Renal cortex interstitium (tissue), 11 donors: ENCODE measurements at regions not wholly inside any gene's neighbourhood (a gene's known extent, or its start where the extent isn't known, plus 50 kb on each side); places are given as distances from the start of the nearest gene placed in this dataset.

Experiments used
- DNase-seq, 11 donors: peaks; one replicate each; pipeline ENCODE4 v3.0.0-alpha.2; 2013; ENCODE audit warnings: low read depth in 9 of 11, low spot score in 4 of 11; ENCODE audit errors: extremely low read depth in 1 of 11

DNA sequence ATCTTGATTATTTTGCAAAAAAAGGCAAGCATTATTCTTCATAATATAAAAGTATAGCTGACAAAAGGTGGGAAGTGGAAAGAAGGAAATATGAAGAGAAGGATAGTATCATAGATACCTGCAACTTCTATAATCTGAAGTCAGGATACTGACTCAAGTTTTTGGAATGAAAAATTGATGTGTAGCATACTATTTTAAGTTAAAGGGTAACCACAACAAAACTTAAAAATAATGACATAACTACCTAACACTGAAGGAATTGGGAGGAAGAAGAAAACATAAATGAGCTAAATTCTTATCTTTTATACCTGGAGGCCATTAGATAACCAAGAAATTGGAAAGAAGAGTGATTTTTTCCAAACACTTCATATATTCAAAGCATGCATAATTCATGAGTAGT is 51.8 kb upstream of the TLE1 start:
- no peak for DNase-seq

DNA sequence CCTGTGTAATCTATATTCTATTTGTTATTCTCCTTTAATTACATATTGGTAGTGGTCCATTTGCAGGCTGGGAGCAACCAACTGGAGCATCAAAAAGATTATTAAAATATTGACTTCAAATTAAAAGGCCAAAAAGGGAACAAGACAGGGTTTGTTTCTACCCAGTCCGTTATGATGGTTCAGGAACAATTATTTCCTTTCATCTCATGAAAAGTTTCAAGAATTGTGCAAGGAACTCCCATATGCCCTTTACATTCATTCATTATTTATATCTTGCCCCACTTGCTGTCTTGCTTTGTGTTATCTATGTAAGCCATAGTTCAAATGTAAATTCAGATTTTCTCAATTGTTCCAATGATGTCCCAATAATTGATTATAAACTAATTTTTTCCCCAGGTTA is 58.7 kb upstream of the TLE1 start:
- no peak for DNase-seq

DNA sequence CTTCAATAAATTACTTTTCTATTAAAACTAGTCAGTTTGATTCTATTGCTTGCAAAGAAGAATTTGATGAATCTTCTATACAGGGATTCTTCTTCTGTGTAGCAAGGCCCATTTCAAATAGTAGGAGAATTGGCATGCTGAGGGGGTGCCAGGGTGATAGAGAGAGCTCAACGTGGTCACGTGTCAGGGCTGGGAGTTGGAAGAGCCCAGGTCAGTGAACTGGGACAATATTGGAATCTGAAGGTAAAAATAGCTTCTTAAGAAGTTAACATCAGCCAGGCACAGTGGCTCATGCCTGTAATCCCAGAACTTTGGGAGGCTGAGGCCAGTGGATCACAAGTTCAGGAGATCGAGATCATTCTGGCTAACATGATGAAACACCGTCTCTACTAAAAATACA is 64.1 kb upstream of the TLE1 start:
- DNase-seq = no peak

DNA sequence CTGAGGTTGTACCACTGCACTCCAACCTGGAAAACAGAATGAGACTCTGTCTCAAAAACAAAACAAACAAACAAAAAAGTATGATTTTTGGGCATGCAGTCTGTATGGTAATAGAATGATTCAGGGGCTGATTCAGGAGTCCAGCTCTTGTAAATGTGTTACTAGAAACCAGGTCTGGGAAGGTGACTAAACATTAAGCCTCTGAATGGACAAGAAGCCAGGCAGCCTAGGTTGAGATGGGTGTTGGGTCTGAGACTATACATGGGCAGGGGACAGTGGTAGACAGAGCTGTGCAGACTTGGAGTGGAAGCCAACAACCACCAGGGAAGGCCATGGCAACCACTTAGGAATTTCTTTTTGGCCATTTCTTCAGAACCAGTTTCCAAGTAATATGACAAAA is 64.9 kb upstream of the TLE1 start:
- DNase-seq = no peak

DNA sequence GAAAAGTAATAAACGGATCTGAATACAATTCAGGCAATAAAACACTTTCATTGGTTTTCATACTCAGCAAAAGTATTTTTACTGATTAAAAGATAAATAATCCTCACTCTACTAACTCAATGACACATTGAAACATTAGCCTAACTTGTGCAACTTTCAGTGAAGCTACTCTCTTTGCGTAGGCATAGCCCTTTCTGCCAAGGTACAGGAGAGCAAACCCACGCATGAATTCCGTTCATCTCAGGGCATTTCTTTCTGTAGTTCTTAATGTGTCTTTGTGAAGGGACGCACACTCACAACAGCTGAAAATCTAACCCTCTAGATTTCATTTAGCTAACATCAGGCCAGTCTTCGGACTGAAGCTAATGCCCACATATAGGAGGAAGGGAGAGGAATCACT is 66.4 kb upstream of the TLE1 start:
- no peak for DNase-seq

DNA sequence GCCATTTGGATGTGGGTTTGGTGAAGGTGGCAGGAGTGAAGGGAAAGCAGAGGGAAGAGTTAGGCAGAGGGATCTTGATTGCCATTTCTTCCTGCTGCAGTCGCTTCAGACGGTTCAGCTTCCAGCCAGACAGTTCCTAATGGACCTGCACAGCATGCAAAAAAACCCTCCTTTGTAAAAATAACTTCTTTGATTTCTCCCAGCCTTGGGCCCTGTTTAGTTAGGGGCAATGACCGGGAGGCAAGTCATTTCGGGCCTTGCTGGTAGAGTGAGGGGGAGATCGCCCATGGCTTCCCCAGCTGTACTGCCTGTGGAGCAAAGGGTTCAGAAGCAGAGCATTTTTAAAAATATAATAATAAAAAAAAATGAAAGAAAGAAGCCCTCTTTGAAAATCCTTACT is 67.2 kb upstream of the TLE1 start:
- DNase-seq = no peak

DNA sequence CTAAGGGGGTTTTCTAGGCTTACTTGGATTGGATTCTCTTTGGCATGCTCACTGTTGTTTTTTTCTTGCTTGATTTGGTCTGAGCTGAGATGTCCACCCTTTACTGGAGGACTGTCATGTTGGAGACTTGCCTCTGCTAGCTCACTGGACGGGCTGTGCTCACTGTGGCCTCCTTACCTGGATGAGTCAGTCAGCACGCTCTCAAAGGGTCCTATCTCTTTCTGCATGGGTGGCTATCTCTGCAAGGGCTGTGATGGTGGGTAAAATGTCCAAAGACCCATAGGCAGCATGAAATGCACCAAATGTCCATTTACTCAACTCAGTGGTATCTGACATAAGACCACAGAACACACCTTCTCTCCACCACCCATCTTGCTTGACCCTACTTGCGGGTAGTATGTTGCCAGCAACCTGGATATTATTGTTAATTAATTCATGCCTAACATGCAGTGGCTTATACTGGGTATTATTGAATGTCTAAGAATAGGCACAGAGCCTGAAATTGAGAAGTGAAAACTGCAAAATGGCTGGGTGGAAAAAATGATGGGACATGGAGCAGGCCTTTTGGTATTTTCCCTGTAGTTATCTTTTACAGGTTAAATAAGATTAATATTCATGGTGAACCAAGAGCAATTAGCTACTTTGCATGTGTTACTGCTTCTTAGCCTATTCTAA is 68.9 kb upstream of the TLE1 start:
- no peak for DNase-seq

DNA sequence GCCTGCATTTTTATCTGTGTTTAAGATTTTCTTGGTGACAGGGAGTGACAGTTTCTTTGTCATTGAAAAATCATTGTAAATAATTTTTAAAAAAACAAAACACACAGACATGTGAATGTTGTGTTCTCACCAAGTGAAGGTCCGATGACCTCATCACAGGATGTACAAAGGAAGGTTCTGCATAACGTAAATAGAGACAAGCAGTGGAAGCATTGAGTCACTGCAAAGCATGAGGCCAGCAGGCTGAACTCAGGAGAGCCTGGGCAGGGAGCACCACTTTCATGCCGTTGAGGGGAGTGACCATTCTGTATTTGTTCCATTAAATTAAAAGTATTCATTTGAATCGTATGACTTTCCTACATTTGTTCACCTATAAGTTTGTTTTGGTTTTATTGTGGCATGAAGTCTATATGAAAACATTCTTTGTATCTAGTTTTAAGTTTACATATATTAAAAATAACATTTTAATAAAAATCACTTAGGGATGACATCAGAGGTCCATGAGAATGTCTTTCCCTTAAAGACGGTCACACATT is 70.4 kb upstream of the TLE1 start:
- no peak for DNase-seq

DNA sequence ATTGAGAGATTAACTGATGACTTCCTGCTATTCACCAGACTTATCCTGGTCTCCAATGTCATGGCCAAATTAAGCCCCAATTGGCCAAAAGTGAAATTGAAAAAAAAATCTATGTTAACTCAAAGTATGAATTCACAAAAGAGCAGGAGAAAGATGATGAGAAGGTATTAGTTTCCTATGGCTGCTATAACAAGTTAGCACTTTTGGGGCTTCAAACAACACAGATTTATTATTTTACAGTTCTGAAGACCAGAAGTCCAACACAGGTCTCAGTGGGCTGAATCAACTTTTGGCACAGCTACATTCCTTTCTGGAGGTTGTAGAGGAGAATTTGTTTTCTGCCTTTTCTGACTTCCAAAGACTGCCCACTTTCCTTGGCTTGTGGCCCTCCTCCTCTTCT is 78.6 kb upstream of the TLE1 start:
- no peak for DNase-seq

DNA sequence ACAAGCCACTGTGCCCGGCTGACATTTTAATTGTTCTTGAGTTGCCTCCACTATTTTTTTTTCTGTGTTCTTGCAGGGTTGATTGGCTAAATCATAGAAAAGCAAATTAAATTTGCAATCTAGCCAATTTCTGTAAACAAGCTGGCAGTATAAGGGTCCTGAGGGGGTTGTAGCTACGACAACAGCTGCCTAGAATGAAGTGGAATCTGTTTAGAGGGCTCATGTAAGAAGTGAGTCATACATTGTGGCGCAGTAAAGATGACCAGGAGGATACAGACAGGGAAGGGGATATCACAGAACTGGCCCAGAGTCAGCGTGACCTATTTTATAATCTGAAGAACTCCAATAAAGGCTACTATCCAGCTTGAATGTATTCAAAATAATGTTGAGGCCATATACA is 82.2 kb upstream of the TLE1 start:
- no peak for DNase-seq

DNA sequence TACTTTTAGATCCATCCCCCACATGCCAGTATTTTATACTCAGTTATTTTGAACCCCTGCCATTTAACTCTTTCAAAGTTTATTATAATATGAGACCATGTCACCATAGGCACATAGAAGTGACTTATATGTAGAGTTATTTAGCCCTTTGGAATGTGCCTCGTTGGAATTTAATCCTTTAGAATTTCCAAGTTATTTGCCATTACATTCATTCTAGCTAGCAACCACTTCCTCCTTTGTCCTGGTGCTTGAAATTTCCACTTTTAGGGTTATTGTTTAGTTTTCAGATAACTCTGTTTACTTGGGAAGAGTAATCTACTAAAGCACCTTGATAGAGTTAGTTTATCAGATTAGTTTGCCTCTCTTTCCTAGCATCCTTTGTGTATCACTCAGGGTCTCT is 82.8 kb upstream of the TLE1 start:
- no peak for DNase-seq

DNA sequence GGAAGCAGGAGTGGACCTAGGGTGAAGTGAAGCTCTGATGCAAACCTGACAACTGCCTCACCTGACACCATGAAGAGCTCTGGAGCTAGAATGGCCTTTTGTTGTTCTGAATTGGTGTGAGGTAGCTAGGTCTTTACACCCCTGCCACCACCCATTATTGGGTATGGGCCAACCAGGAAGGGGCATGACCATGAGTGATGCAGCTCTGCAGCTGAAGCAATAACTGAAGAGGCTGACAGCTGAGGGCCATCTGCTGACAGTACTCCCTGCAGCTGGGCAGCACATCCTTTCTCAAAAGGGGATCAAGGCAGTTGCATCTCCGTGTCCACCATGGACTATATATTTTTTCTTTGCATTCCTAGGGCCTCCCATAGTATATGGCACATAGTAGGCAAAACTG is 87.0 kb upstream of the TLE1 start:
- DNase-seq = peak in 1 of 11 donors; percentile 6

DNA sequence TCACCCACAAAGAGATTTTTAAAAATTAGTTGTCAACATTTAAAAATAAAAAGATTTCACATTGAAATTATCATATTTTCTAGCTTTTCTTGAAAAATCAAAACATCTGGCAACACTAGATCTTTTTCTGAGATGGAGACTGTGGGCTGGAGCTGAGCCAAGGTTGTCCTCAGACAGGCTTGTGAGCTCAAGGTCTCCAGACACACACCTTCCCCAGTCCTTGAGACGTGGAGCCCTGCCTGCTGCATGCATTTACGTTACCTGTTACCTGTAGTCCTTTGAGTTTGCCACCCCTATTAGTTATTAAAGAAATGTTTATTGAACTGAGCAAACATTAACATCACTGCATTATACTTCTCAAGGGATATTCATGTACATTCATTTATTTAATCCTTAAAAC is 87.5 kb upstream of the TLE1 start:
- no peak for DNase-seq

DNA sequence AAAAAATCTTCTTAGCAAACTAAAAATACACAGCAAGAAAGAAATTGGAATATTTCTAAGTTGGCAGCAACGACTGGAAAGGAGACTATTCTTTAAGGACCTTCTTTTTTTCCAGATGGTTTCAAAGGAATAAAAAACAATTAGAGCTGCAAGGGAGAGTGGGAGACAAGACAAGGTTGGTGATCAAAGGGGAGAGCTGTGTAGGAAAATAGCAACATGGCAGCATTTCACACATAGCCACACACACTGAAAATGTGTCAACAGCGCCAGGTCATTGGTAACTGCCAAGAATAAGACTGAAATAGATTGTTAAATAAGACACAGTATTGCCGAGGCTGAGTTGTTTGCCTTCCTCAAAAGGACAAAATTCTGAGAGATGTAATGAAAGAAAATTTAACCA is 88.1 kb upstream of the TLE1 start:
- DNase-seq = peak in 4 of 11 donors; percentile 8 to 30 (median 16)

DNA sequence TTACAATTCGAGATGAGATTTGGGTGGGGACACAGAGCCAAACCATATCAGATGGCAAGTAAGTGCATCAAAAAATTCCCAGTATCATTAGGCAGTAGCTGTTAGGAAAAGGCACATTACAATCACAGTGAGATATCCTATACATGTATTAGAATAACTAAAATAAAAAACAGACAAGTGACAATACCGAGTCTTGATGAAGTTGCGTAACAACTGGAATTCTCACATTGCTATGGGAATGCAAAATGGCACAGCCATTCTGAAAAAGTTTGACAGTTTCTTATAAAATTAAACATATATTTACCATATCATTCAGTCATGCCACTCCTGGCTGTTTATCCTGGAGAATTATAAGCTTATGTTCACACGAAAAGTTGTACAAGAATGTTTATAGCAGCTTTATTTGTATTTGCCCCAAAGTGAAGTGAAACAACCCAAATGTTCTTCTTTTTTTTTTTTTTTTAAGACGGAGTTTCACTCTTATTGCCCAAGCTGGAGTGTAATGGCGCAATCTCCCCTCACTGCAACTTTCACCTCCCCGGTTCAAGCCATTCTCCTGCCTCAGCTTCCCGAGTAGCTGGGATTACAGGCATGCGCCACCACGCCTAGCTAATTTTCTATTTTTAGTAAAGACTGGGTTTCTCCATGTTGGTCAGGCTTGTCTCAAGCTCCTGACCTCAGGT is 93.1 kb upstream of the TLE1 start:
- no peak for DNase-seq

DNA sequence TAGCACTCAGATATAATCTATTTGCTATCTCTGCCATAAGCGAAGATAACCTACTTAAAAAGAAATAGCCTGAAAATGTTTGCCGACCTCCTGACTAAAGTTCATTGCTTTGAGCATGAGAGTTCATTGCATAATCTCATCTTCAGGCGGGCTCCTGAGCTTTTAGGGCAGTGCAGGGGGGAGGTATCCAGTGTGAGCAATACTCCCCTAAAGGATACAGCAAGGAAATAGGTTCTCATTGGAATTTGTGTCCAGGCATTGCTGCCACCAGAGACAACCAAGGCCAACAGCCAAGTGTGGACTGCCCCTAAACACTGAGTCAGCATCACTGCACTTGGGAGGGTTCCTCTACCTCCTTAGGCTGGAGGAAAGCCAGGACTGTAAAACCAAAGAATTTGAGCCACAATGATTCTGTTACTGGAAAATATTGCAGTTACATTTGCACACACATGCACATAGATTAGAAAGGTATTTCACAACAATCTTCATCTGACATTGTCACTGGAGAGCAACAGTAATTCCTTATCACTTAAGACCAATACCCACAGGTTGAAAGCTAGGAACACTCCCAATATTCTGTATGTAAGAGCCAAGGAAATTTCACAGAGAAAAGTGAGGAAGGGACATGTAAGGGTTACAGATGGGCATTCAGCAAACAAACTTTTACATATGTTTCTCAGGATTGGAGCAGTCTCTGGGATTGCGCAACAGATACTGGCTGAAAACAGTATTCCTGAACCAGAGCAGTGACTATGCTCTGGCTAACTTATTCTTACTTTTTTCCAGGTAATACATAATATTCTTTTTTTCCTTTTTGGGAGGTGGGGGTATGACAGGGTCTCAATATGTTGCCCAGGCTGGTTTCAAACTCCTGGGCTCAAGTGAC is 98.6 kb upstream of the TLE1 start:
- no peak for DNase-seq

DNA sequence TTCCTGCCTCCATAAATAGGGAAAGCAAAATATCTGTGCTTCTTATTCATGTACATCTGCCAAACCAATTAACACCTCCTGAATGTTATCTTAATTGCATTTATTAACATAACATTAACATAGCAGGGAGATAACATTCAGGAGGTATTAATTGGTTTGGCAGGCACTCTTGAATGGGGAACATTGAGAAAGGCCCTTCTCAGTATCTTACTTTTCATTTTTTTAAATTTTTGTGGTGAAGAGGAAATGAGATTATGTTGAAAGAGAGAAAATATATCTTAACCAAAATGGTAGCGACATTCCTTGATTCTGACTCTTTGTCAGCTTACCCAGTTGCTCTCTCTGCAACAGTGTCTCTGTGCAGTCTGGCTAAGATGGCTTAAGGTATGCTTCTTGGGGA is 100.4 kb upstream of the TLE1 start:
- no peak for DNase-seq

DNA sequence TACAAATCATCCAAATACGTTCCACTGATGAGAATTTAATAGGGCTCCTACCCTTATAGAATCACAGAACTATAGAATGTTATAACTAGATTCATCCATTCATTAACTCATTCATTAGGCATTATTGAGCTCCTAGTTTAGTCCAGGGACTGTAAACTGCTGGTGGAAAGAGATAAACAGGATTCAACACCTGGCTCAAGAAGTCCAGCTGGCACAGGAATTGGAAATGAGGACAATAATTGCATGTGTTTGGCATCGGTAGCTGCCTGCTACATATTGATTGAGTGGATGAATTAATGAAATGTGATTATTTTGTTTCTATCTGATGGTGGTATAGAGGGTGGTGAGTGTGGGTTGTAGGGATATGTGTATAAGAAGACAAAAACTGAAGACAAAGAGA is 100.8 kb upstream of the TLE1 start:
- DNase-seq = no peak

DNA sequence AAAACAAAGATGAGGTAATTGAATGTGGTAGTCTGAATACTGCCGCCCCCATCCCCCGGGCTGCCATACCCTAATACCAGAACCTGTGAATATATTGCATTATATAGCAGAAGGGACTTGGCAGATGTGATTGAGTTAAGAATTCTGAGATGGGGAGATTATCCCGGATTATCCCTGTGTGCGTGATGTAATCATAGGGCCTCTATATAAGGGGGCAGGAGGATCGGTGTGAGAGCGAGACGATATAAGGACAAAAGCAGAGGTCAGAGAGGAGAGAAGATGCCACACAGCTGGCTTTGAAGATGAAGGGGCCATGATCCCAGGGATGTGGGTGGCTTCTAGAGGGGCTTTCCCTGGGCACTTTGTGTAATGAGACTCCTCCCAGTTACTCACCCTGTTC is 101.7 kb upstream of the TLE1 start:
- DNase-seq = no peak

DNA sequence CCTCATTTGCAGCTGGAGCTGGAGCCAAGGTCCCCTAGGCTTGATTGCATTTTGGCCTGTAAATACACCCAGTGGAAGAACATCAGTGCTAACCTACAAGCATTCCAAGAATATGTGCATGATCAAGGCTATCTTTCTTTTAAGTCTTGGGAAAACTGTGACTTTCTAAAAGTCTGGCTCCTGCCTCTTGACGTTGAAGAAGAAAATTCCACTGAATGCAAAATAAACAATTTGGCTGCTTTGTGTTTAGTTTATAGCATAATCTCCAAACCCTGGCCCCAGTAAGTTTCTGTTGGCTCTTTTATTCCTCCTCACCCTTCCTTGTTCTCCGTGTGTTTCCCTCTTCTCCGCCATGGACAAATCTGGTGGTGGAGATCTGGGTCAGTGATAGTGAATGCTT is 109.3 kb upstream of the TLE1 start:
- no peak for DNase-seq
